Spleen (tissue), 7 donors: ENCODE measurements at regions not wholly inside any gene's neighbourhood (a gene's known extent, or its start where the extent isn't known, plus 50 kb on each side); places are given as distances from the start of the nearest gene placed in this dataset.

Experiments
- CTCF ChIP-seq, 11 experiments: fragments of 200-600 bp in 7 of 11; fragments of 450-650 bp in 4 of 11; sonication (generic) in 4 of 11; IDR thresholded peaks in 8 of 11; conservative IDR thresholded peaks in 3 of 11; 1 replicate in 7 of 11; 2 replicates in 4 of 11; pipeline versions ENCODE4 v1.4.0 to v1.8.0; 2016 to 2021; ENCODE audit warnings: antibody characterized with exemption in 11 of 11, inconsistent platforms in 4 of 11, mild to moderate bottlenecking in 1 of 11
- POLR2A ChIP-seq, 3 donors: fragments of 450-650 bp; IDR thresholded peaks; one replicate each; pipeline ENCODE4 v1.5.1; 2017; ENCODE audit warnings: antibody characterized with exemption in 3 of 3, mild to moderate bottlenecking in 1 of 3
- POLR2AphosphoS5 ChIP-seq, 3 donors: sonication (generic); formaldehyde crosslinking; IDR thresholded peaks; one replicate each; pipeline ENCODE4 v1.5.1; 2017; ENCODE audit warnings: antibody characterized with exemption in 3 of 3
- donor health status: DM: no; HTN: no; CAD: no; lungs with moderate emphysema.
- donor health status: DM: no; HTN: no; CAD: no.
- donor health status: DM: no; HTN: no; CAD: no.

- TF ChIP-seq POLR2A (IDR thresholded peaks at IDR 0.05) (no peak), POLR2AphosphoS5 (IDR thresholded peaks at IDR 0.05) (no peak), CTCF (IDR thresholded peaks at IDR 0.05 in 8 of 11, conservative IDR thresholded peaks at IDR 0.05 in 3 of 11) (no peak)
These were observed 64.3 kb downstream of the HOXA1 start for GRCh38 chr7:27031289-27032172.
